Spinal cord (tissue), 9 donors: ENCODE measurements at regions not wholly inside any gene's neighbourhood (a gene's known extent, or its start where the extent isn't known, plus 50 kb on each side); places are given as distances from the start of the nearest gene placed in this dataset.

Experiments
- DNase-seq, 6 donors: peaks; one replicate each; pipeline versions ENCODE4 v3.0.0 to v3.0.0-alpha.2; 2013 to 2015; ENCODE audit warnings: low spot score in 6 of 6, low read depth in 4 of 6
- H3K27ac ChIP-seq: one replicate; pipeline ENCODE4 v1.5.1; 2013; ENCODE audit warnings: low read depth, low read length, control low read depth
- H3K27me3 ChIP-seq: one replicate; pipeline ENCODE4 v1.6.1; 2013; ENCODE audit warnings: low read length; ENCODE audit not compliant: control insufficient read depth, insufficient read depth
- H3K36me3 ChIP-seq: one replicate; pipeline ENCODE4 v1.6.1; 2013; ENCODE audit warnings: low read length; ENCODE audit not compliant: control insufficient read depth, insufficient read depth
- H3K4me1 ChIP-seq: one replicate; pipeline ENCODE4 v1.6.1; 2013; ENCODE audit warnings: low read length; ENCODE audit not compliant: control insufficient read depth, insufficient read depth
- H3K4me3 ChIP-seq: one replicate; pipeline ENCODE4 v1.5.1; 2013; ENCODE audit warnings: low read depth, low read length, control low read depth
- H3K9me3 ChIP-seq: one replicate; pipeline ENCODE4 v1.6.1; 2013; ENCODE audit warnings: low read length; ENCODE audit not compliant: control insufficient read depth, insufficient read depth
- WGBS: methylation state at CpG from one replicate; pipeline ENCODE4 v1.1.5; 2013; ENCODE audit warnings: missing lambda C conversion rate; ENCODE audit not compliant: insufficient coverage; 5-methylcytosine and 5-hydroxymethylcytosine counted together
- donor health status: healthy.

GRCh38 chr6:132219901-132220300, 181.4 kb downstream of the MOXD1 start:
- H3K27me3 ChIP-seq = no peaks in the 10 kb centered on the region
- peaks cover 3% of the 10 kb centered on the region for H3K9me3 ChIP-seq
- DNase-seq = no peak
- WGBS = no CpG with 5 or more reads among the region's 1 CpG
- H3K27ac ChIP-seq = no peak overlapping the region
- no peaks in the 10 kb centered on the region for H3K36me3 ChIP-seq
- H3K4me1 ChIP-seq = no peaks in the 10 kb centered on the region
- no peak overlapping the region for H3K4me3 ChIP-seq

- no peaks in the 10 kb centered on the region for H3K4me1 ChIP-seq
- H3K4me3 ChIP-seq = no peak overlapping the region
- no peaks in the 10 kb centered on the region for H3K27me3 ChIP-seq
- no peaks in the 10 kb centered on the region for H3K36me3 ChIP-seq
- no peaks in the 10 kb centered on the region for H3K9me3 ChIP-seq
- H3K27ac ChIP-seq = no peak overlapping the region
- WGBS = 100% methylated on average over 1 of the region's 5 CpGs
- peak in 3 of 6 donors; percentile 17 to 77 (median 35) for DNase-seq
Observed at GRCh38 chr6:132218059-132218696, 183.1 kb downstream of the MOXD1 start.

GRCh38 chr6:132215805-132216204, 185.5 kb downstream of the MOXD1 start:
- Histone ChIP-seq H3K27me3 (no peaks in the 10 kb centered on the region), H3K9me3 (no peaks in the 10 kb centered on the region), H3K4me3 (no peak overlapping the region), H3K27ac (no peak overlapping the region), H3K4me1 (no peaks in the 10 kb centered on the region), H3K36me3 (no peaks in the 10 kb centered on the region)
- no CpG with 5 or more reads among the region's 2 CpGs for WGBS
- no peak for DNase-seq

DNA sequence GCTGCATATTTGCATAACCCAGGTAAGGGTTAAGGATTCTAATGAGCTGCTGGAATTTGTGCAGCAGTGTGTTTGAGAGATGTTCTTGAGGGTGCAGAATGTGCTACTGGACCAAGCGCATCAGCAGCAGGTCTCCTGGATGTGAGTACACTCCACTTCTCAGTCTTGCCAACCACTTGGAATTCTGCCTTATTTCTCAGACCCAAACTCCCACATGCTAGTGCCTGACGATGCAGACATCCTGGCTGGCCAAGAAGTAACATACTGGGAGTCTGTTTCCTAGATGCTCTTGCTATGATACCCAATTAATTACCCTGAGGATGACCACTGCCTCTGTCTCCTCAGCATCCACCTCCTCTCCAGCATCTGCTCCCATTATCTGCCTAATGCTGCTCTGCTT, 186.6 kb downstream of the MOXD1 start:
- WGBS = 30% methylated on average over 1 of the region's 2 CpGs
- peak in 1 of 6 donors; percentile 65 for DNase-seq

DNA sequence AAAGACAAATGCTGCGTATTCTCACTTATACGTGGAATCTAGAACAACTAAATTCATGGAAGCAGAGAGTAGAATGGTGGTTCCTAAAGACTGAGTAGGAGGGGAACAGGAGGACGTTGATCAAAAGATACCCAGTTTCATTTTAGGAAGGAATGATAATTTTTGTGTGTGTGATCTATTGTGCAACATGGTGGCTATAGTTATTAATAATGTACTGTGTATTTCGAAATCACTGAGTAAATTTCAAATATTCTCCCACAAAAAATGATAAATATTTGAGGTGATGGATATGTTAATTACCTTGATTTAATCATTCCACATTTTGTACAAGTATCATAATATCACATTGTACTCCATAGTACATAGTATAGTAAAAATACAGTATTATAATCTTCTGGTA, 187.5 kb downstream of the MOXD1 start:
- Histone ChIP-seq H3K9me3 (no peaks in the 10 kb centered on the region), H3K27ac (no peak overlapping the region), H3K36me3 (no peaks in the 10 kb centered on the region), H3K4me3 (no peak overlapping the region), H3K4me1 (no peaks in the 10 kb centered on the region), H3K27me3 (no peaks in the 10 kb centered on the region)
- DNase-seq = no peak
- no CpG with 5 or more reads among the region's 4 CpGs for WGBS

More for the DNA sequence above, 186.6 kb downstream of the MOXD1 start:
- Histone ChIP-seq H3K4me1 (no peaks in the 10 kb centered on the region), H3K36me3 (no peaks in the 10 kb centered on the region), H3K9me3 (no peaks in the 10 kb centered on the region), H3K27me3 (no peaks in the 10 kb centered on the region), H3K27ac (no peak overlapping the region), H3K4me3 (no peak overlapping the region)

GRCh38 chr6:132213191-132213590, 188.1 kb downstream of the MOXD1 start:
- no CpG with 5 or more reads among the region's 4 CpGs for WGBS
- no peak for DNase-seq
- Histone ChIP-seq H3K27me3 (no peaks in the 10 kb centered on the region), H3K9me3 (no peaks in the 10 kb centered on the region), H3K27ac (no peak overlapping the region), H3K36me3 (no peaks in the 10 kb centered on the region), H3K4me3 (no peak overlapping the region), H3K4me1 (no peaks in the 10 kb centered on the region)

DNA sequence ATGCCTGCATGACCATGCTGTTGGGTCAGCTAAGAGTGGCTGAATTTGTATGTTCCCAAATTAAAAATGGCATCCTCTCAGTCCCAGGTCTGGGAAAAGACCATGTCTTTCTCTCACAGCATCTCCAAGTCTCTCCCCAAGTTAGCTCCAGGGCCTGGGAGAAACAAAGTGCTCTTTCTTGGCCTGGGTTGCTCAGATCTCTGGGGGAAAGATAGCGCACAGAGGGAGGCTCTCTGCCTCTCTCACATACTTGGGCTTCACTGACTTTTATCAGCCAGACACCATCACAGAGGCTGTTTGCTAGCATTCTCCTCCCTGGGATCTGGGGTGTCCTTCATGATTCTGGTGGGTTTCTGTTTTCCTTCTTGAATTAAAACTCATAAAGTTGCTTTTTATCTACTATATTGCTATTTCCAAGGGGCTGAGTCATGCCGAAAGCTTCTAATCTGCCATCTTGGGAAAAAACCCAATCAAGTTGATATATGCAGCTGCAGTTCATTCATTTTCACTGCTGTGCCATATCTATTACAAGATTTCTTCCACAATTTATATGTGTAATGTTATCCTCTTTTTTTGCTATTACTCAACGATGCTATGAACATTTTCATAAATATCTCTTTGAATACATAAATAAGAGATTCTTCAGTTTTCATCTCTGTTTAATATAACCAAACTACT, 190.2 kb downstream of the MOXD1 start:
- H3K4me1 ChIP-seq = no peaks in the 10 kb centered on the region
- no peaks in the 10 kb centered on the region for H3K9me3 ChIP-seq
- no CpG with 5 or more reads among the region's 3 CpGs for WGBS
- no peak overlapping the region for H3K4me3 ChIP-seq
- H3K27ac ChIP-seq = no peak overlapping the region
- H3K27me3 ChIP-seq = no peaks in the 10 kb centered on the region
- no peaks in the 10 kb centered on the region for H3K36me3 ChIP-seq
- DNase-seq = no peak

DNA sequence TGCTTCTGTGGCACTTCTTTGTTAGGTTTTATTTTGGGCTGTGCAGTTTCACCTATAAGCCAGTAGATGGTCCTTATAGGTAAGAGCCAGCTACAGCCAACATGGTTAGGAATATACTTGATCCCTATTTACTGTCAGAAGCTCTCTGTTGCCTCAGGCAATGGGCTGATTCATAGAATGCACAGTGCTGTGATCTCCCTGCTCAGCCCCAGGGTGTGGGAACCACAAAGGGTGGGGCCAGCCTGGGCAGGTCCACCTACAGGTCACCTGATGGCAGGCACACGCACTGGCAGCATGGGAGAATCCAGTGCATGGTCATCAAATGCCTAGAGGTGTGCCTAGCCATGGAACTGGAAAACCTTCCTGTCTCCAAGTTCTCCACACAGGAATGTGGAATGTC, 191.9 kb downstream of the MOXD1 start:
- Histone ChIP-seq H3K9me3 (no peaks in the 10 kb centered on the region), H3K4me1 (no peaks in the 10 kb centered on the region), H3K36me3 (no peaks in the 10 kb centered on the region), H3K27me3 (no peaks in the 10 kb centered on the region), H3K27ac (no peak overlapping the region), H3K4me3 (no peak overlapping the region)
- WGBS = 75% methylated on average over 1 of the region's 1 CpG
- DNase-seq = no peak

GRCh38 chr6:132207991-132208390, 193.3 kb downstream of the MOXD1 start:
- H3K36me3 ChIP-seq = no peaks in the 10 kb centered on the region
- H3K9me3 ChIP-seq = no peaks in the 10 kb centered on the region
- no peaks in the 10 kb centered on the region for H3K27me3 ChIP-seq
- H3K4me3 ChIP-seq = no peak overlapping the region
- WGBS = 81% methylated on average over 3 of the region's 3 CpGs
- DNase-seq = no peak
- H3K27ac ChIP-seq = no peak overlapping the region
- no peaks in the 10 kb centered on the region for H3K4me1 ChIP-seq

DNA sequence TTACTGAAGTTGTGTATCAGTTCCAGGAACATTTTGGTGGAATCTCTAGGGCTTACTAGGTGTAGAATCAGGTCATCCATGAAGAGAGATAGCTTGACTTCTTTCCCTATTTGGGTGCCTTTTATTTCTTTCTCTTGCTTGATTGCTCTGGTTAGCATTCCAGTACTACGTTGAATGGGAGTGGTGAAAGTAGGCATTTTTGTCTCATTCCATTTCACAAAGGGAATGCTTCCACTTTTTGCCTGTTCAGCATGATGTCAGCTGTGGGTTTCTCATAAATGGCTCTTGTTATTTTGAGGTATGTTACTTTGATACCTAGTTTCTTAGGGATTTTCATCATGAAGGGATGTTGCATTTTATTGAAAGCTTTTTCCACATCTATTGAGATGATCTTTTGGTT, 195.3 kb downstream of the MOXD1 start:
- Histone ChIP-seq H3K27ac (no peak overlapping the region), H3K4me3 (no peak overlapping the region), H3K27me3 (no peaks in the 10 kb centered on the region), H3K4me1 (no peaks in the 10 kb centered on the region), H3K36me3 (no peaks in the 10 kb centered on the region), H3K9me3 (no peaks in the 10 kb centered on the region)
- no peak for DNase-seq
- WGBS = no CpG with 5 or more reads among the region's 1 CpG
